Parathyroid adenoma (tissue), 2 donors: ENCODE measurements at regions not wholly inside any gene's neighbourhood (a gene's known extent, or its start where the extent isn't known, plus 50 kb on each side); places are given as distances from the start of the nearest gene placed in this dataset.

Experiments used
- H2AFZ ChIP-seq: fragments of 300-600 bp; sonication (generic); one replicate; pipeline ENCODE4 v1.7.0; 2017; ENCODE audit warnings: antibody characterized with exemption, mild to moderate bottlenecking
- H3K27ac ChIP-seq: fragments of 300-600 bp; sonication (generic); one replicate; pipeline ENCODE4 v1.7.0; 2017
- H3K27me3 ChIP-seq: fragments of 300-600 bp; sonication (generic); one replicate; pipeline ENCODE4 v1.7.0; 2017; ENCODE audit warnings: low read length; ENCODE audit not compliant: control insufficient read depth, insufficient read depth
- H3K36me3 ChIP-seq: fragments of 300-600 bp; sonication (generic); one replicate; pipeline ENCODE4 v1.7.0; 2017; ENCODE audit warnings: low read length; ENCODE audit not compliant: control insufficient read depth, insufficient read depth
- H3K4me1 ChIP-seq: fragments of 300-600 bp; sonication (generic); one replicate; pipeline ENCODE4 v1.7.0; 2017; ENCODE audit warnings: control low read depth
- H3K4me2 ChIP-seq: fragments of 300-600 bp; sonication (generic); one replicate; pipeline ENCODE4 v1.7.0; 2017; ENCODE audit warnings: low read length
- H3K4me3 ChIP-seq: fragments of 300-600 bp; sonication (generic); one replicate; pipeline ENCODE4 v1.7.0; 2017; ENCODE audit warnings: low read depth, low read length
- H3K79me2 ChIP-seq: fragments of 300-600 bp; sonication (generic); one replicate; pipeline ENCODE4 v1.7.0; 2017; ENCODE audit warnings: control low read depth
- H3K9ac ChIP-seq: fragments of 300-600 bp; sonication (generic); one replicate; pipeline ENCODE4 v1.7.0; 2017; ENCODE audit warnings: mild to moderate bottlenecking
- H3K9me3 ChIP-seq: fragments of 300-600 bp; sonication (generic); one replicate; pipeline ENCODE4 v1.7.0; 2017; ENCODE audit warnings: low read length; ENCODE audit not compliant: control insufficient read depth
- CTCF ChIP-seq: fragments of 300-600 bp; sonication (generic); IDR thresholded peaks from one replicate; pipeline ENCODE4 v1.7.0; 2017; ENCODE audit warnings: antibody characterized with exemption, mild to moderate bottlenecking
- donor health status: primary hyperparathyroidism.

GRCh38 chr4:188495169-188495568, 355.9 kb downstream of the TRIML1 start:
- no peak overlapping the region for H3K27ac ChIP-seq
- no peaks in the 10 kb centered on the region for H3K36me3 ChIP-seq
- H3K9ac ChIP-seq: no peak overlapping the region
- no peak for TF ChIP-seq CTCF
- no peaks in the 10 kb centered on the region for H3K79me2 ChIP-seq
- H3K9me3 ChIP-seq: no peaks in the 10 kb centered on the region
- H3K4me2 ChIP-seq: no peak overlapping the region
- H3K4me1 ChIP-seq: no peaks in the 10 kb centered on the region
- no peak overlapping the region for H2AFZ ChIP-seq
- no peak overlapping the region for H3K4me3 ChIP-seq
- no peaks in the 10 kb centered on the region for H3K27me3 ChIP-seq

GRCh38 chr4:188511431-188511830, 372.2 kb downstream of the TRIML1 start:
- Histone ChIP-seq H3K9me3 (no peaks in the 10 kb centered on the region), H3K4me2 (no peak overlapping the region), H3K4me3 (no peak overlapping the region), H3K4me1 (no peaks in the 10 kb centered on the region), H3K36me3 (no peaks in the 10 kb centered on the region), H2AFZ (no peak overlapping the region), H3K27ac (no peak overlapping the region), H3K9ac (no peak overlapping the region), H3K79me2 (no peaks in the 10 kb centered on the region), H3K27me3 (no peaks in the 10 kb centered on the region)
- no peak for TF ChIP-seq CTCF

- Histone ChIP-seq H3K4me2 (no peak overlapping the region), H2AFZ (no peak overlapping the region), H3K4me1 (no peaks in the 10 kb centered on the region), H3K36me3 (no peaks in the 10 kb centered on the region), H3K9me3 (no peaks in the 10 kb centered on the region), H3K79me2 (no peaks in the 10 kb centered on the region), H3K9ac (no peak overlapping the region), H3K27ac (no peak overlapping the region), H3K27me3 (no peaks in the 10 kb centered on the region), H3K4me3 (no peak overlapping the region)
- TF ChIP-seq CTCF: no peak
Observed at GRCh38 chr4:188532751-188533150, 393.5 kb downstream of the TRIML1 start.

GRCh38 chr4:188534297-188534696, 395.1 kb downstream of the TRIML1 start:
- Histone ChIP-seq H3K79me2 (no peaks in the 10 kb centered on the region), H3K9ac (no peak overlapping the region), H3K4me1 (no peaks in the 10 kb centered on the region), H3K36me3 (no peaks in the 10 kb centered on the region), H3K4me3 (no peak overlapping the region), H3K27me3 (no peaks in the 10 kb centered on the region), H3K9me3 (no peaks in the 10 kb centered on the region), H3K27ac (no peak overlapping the region), H3K4me2 (no peak overlapping the region), H2AFZ (no peak overlapping the region)
- TF ChIP-seq CTCF: no peak

GRCh38 chr4:188534917-188535316, 395.7 kb downstream of the TRIML1 start:
- Histone ChIP-seq H3K79me2 (no peaks in the 10 kb centered on the region), H2AFZ (no peak overlapping the region), H3K4me1 (no peaks in the 10 kb centered on the region), H3K27me3 (no peaks in the 10 kb centered on the region), H3K36me3 (no peaks in the 10 kb centered on the region), H3K4me3 (no peak overlapping the region), H3K27ac (no peak overlapping the region), H3K4me2 (no peak overlapping the region), H3K9ac (no peak overlapping the region), H3K9me3 (no peaks in the 10 kb centered on the region)
- TF ChIP-seq CTCF: no peak
